IPS DF 19.7 (cell line): ENCODE measurements at regions not wholly inside any gene's neighbourhood (a gene's known extent, or its start where the extent isn't known, plus 50 kb on each side); places are given as distances from the start of the nearest gene placed in this dataset.

Experiments
- DNase-seq: peaks from one replicate; pipeline ENCODE4 v3.0.0-alpha.2; 2013; ENCODE audit warnings: low read depth, low spot score

GRCh38 chr3:21142031-21142430 lies 609.0 kb downstream of the ZNF385D start:
- no peak for DNase-seq

DNA sequence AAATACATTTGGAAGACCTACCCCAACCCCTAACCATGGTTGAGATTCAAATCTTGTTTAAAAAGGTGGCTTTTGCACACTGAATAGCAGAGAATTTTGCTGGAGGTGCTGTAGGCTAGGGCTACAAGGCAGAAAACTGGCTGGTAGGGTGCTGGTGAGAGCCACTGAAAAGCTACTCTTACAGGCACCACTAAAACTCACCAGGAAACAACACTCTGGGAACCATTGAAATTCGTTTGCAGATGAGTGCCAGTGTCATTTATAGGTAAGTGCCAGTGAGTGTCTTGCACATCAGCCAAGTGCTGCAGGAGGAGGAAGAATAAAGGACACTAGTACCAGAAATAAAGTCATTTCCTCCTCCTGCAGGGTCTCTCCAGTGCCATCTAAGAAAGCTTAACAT lies 610.2 kb downstream of the ZNF385D start:
- peak; percentile 0 for DNase-seq

DNA sequence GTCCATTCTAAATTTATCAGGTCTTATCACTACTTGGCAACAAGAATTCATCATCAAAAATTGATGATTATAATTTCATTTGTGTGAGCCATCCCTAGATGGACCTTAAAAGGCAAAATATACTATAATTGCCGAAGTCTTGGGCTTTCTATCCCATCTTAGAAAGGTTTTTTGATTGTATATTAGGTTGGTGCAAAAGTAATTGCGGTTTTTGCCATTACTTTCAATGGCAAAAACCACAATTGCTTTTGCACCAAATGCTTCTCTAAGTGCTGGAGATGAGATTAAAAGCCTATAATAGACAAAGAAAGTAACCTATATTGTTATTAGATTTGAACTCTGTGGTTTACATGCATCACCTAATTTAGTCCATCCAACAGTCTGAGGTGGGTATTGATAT lies 612.9 kb downstream of the ZNF385D start:
- DNase-seq: no peak

DNA sequence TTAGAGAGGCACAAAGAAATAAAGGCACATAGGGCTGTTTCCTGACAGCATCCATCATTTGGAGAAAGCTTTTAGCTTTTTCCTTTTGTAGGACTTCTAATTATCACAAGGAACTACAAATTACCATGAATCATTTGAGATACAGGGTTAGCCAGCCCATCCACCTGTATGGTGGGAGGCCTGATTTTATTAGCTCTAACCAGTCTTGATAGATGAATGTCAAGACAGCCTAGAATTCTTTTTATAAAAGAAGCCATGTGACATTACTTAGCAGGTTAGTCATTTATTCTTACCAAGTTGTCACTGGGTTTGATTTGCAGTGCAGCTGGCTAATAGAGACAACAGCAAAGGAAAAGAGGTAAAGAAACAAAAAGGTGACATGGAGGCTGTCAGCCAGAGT lies 618.1 kb downstream of the ZNF385D start:
- DNase-seq: no peak

GRCh38 chr3:21120826-21121225 lies 630.2 kb downstream of the ZNF385D start:
- DNase-seq: no peak

DNA sequence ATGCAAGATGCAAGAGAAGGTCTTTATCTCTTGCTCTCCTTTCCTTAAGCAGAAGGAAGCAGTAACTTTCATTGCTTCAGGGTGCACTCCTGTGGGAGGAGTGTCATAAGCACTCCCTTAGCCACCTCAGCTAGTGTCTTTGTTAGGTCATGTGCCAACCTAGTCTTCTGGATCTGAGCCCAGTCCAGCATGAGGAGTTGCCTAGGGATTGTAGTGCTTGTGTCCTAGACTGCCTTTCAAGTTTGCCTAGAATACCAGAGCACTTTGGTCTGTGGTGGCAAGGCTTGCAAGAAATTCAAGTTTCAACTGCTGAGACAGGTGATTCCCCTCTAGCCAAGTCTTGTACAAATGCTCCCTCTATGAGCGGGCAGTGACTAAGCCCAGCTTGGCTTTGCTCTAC lies 633.6 kb downstream of the ZNF385D start:
- DNase-seq: no peak

DNA sequence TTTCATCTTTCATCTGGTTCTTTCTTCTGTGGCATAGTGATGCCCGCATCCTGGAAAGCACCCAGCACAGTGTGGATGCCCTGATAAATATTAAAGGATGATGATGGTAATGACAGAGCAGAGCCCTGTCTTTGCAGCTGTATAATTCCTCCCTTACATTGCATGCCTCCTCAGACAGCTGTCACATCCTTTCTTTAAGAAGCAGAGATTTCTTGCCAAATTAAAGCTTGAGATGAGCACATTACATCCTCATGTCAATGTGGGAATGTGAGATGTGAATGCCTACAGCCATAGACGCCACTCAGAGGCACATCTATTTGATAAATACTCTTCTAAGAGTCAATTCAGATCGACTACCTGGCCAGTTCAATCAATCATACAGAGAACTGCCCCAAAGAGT lies 642.0 kb downstream of the ZNF385D start:
- DNase-seq: no peak

DNA sequence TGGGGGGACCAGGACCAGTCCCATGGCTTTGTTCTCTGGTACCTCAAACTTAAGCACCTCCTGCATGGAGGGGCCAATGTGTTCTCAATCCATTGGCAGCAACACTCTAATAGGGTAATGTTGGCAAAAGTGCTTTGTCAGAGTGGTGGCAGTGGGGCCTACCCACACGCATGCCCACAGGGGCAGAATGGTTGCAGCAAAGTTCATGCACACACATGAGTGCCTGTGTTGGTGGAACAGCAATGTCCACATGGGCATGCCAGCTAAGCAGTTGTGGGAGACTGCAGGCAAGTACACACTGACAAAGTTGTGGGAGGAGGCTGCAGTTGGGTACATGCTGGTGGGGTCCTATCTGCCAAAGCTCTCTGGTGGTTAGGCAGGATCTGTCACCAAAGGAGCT lies 645.2 kb downstream of the ZNF385D start:
- no peak for DNase-seq

DNA sequence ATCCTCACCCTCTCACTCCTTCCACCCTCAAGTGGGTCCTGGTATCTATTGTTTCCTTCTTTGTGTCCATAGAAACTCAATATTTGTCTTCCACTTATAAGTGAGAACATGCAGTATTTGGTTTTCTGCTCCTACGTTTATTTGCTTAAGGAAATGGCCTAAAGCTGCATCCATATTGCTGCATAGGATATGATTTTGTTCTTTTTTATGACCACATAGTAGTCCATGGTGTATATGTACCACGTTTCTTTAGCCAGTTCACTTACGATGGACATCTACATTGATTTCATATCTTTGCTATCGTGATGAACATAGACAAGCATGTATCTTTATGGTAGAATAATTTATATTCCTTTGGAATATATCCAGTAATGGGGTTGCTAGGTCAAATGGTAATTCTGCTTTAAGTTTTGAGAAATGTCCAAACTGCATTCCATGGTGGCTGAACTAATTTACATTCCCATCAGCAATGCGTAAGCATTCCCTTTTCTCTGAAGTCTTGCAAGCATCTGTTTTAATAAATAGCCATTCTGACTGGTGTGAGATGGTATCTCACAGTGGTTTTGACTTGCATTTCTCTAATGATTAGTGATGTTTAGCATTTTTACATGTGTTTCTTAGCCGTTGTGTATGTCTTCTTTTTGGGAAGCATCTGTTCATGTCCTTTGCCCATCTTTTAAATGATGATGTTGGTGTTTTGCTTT lies 650.2 kb downstream of the ZNF385D start:
- DNase-seq: no peak

- no peak for DNase-seq
These were observed 656.3 kb downstream of the ZNF385D start for GRCh38 chr3:21094686-21095085.

DNA sequence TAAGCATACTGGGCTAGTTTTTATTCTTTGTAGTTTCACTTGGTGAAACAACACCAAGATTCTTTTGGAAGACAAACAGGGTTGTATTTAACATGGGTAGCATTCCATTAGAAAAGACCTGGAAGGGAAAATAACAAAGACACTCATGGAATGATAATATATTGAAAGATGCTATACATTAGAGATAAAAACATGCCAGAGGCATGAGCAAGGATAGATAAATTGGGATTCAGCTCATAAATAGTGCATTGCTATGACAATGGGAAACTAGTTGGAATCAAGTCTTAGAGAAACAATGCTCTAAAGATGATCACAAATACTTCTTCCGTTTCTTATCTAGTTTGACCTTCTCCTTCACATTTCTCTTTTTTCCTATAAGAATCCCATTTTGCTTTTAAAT lies 677.4 kb downstream of the ZNF385D start:
- DNase-seq: no peak

DNA sequence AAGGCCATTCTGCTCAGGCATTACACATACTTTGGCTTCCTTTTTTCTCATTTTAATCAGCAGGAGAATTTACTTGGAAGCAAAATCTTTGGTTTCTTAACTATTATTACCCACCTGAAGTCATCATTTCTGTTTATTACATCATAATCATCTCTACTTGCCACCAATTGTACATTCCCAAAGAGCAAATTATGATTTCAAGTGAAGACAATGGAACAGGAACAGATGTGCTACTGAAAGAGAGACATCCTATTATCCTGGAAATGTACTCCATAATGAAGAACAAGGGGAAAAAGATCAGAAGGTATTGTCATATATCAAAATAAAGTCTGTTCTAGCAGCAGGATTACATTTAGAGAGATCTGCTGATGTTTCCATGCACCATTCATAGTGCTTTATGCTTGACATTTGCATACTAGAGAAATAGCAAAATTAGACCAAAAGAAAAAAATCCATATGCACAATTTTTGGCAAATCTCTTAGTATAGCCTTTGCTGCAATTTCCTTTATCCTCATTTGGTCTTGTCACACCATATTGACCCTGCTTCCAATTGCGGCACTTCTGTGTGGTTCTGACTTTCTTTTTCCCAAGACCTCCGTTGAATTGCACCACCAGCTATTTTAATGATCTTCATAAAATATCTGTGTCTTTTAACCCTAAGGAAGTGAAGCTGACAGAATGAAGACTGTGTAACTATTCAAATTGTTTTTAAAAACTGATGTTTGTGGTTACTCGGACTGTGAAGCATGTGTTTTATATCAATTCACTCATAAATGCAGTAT lies 683.8 kb downstream of the ZNF385D start:
- no peak for DNase-seq

GRCh38 chr3:21062831-21063294 lies 688.1 kb downstream of the ZNF385D start:
- no peak for DNase-seq

GRCh38 chr3:21059404-21059803 lies 691.6 kb downstream of the ZNF385D start:
- DNase-seq: no peak

- DNase-seq: no peak
These were observed 694.7 kb downstream of the ZNF385D start for GRCh38 chr3:21056293-21056692.

- DNase-seq: no peak
These were observed 696.0 kb downstream of the ZNF385D start for GRCh38 chr3:21055015-21055414.

DNA sequence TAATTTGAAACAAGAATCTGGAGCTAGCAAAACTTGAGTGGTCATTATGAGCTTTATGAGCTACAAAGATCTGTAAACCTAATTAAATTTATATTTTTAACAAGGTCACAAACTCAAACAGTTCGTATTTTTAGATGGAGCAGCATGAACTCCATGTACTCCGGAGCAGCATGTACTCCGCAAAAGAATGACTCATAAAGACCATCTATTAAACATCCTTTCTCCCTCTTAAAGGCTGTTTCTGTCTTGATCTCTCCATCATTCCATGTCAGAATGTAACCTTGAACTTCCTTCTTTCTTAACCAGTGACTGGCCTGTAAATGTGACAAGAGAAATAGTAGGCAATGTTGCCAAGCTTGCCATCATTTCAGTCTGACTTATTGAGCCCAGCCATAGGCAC lies 696.9 kb downstream of the ZNF385D start:
- no peak for DNase-seq

GRCh38 chr3:21049334-21050062 lies 701.5 kb downstream of the ZNF385D start:
- no peak for DNase-seq

DNA sequence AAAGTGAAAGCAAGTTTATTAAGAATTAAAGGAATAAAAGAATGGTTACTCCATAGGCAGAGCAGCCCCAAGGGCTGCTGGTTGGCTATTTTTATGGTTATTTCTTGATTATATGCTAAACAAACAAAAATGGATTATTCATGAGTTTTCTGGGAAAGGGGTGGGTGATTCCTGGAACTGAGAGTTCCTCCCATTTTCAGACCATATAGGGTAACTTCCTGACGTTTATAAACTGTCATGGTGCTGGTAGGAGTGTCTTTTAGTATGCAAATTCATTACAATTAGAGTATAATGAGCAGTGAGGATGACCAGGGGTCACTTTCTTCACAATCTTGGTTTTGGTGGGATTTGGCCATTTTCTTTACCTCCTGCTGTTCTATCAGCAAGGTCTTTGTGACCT lies 707.9 kb downstream of the ZNF385D start:
- DNase-seq: no peak

GRCh38 chr3:21042184-21042583 lies 708.8 kb downstream of the ZNF385D start:
- DNase-seq: no peak

- no peak for DNase-seq
These were observed 709.4 kb downstream of the ZNF385D start for GRCh38 chr3:21041621-21042020.

DNA sequence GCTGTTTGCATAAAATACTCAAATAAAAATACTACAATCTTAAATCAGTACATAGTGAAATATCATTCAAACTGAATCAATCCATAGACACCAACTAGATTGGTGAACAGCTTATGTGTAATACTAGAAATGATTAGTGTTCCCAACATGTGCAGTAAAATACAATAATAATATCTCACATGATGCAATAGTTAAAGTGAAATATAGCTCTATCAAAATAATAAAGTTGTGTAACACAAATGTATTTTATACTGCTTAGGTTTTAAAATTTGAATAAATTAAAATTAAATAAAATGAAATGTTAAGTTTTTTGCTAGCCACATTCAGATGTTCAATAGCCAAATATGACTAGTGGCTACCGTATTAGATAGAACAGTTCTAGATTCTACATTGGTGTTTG lies 714.1 kb downstream of the ZNF385D start:
- no peak for DNase-seq

DNA sequence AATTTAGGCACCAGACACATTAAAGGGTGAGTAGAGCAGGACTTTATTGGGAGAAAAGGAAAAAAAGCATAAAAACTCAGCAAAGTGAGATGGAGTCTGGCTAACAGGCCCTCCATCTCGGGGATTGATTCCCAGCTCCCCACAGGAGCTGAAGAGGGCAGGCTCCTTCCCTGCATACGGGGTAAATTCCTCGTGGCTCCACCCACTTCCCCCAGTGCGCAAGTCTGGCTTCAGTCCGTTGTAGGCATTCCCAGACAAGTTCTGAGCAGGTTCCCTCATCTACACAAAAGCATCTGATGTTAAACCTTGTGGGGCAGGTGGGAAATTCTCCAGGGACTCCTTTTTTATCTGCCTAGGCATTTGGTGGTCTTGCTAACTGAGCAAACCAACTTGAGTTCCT lies 722.6 kb downstream of the ZNF385D start:
- no peak for DNase-seq
